NT2/D1 (cell line): ENCODE measurements at regions not wholly inside any gene's neighbourhood (a gene's known extent, or its start where the extent isn't known, plus 50 kb on each side); places are given as distances from the start of the nearest gene placed in this dataset.

Experiments used
- YY1 ChIP-seq: IDR thresholded peaks from 2 replicates; pipeline ENCODE4 v1.6.1; 2011; ENCODE audit not compliant: insufficient read length, insufficient read depth
- ZNF274 ChIP-seq: IDR thresholded peaks from 2 replicates; pipeline ENCODE4 v1.6.1; 2011; ENCODE audit warnings: mild to moderate bottlenecking, low read depth, low read length

GRCh38 chr7:50145801-50146338, 52.8 kb upstream of the ZPBP start:
- TF ChIP-seq ZNF274 = no peak
- TF ChIP-seq YY1 = no peak
